GM19397 (cell line): ENCODE measurements at regions not wholly inside any gene's neighbourhood (a gene's known extent, or its start where the extent isn't known, plus 50 kb on each side); places are given as distances from the start of the nearest gene placed in this dataset.
"Not testable (repeated sequence)": the region's sequence is repeated elsewhere in the genome, so short reads cannot be mapped to it uniquely, and the experiment has no call there.

Experiments
- ATAC-seq: cut with Tn5 transposase; IDR thresholded peaks from one replicate; pipeline ENCODE4 v1.9.1; 2021; ENCODE audit warnings: mild to moderate bottlenecking, moderate library complexity; ENCODE audit not compliant: unreplicated experiment

DNA sequence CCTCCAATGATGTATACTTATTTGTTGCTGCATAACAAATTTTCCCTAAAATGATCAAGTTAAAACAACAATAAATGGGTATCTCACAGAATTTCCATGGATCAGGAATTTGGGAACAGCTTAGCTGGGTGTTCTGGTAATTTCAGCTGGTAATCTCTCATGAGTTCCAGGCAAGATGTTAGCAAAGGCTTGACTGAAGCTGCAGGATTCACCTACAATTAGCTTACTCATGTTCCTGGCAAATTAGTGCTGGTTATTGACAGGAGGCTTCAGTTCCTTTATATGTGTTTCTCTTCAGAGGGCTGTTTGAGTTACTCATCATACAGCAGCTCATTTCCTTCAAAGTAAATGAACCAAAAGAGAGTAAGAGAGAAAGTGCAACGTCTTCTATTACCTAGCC is 506.3 kb upstream of the IMPG1 start:
- ATAC-seq = no peak

GRCh38 chr6:76574746-76575145 is 502.3 kb upstream of the IMPG1 start:
- ATAC-seq = no peak

GRCh38 chr6:76565932-76566331 is 493.5 kb upstream of the IMPG1 start:
- no peak for ATAC-seq

DNA sequence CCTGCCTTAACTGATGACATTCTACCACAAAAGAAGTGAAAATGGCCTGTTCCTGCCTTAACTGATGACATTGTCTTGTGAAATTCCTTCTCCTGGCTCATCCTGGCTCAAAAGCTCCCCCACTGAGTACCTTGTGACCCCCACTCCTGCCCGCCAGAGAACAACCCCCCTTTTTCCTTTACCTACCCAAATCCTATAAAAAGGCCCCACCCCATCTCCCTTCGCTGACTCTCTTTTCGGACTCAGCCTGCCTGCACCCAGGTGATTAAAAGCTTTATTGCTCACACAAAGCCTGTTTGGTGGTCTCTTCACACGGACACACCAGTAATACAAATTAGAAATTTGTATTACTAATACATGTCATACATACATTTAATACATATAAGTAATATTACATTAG is 489.9 kb upstream of the IMPG1 start:
- ATAC-seq = not testable (repeated sequence)

- ATAC-seq = not testable (repeated sequence)
Observed at GRCh38 chr6:76560851-76561755, 488.6 kb upstream of the IMPG1 start.

GRCh38 chr6:76553256-76553655 is 480.8 kb upstream of the IMPG1 start:
- no peak for ATAC-seq

- no peak for ATAC-seq
Observed at GRCh38 chr6:76552268-76552667, 479.8 kb upstream of the IMPG1 start.

- ATAC-seq = no peak
Observed at GRCh38 chr6:76533661-76534060, 461.2 kb upstream of the IMPG1 start.

GRCh38 chr6:76532647-76533046 is 460.2 kb upstream of the IMPG1 start:
- ATAC-seq = no peak

DNA sequence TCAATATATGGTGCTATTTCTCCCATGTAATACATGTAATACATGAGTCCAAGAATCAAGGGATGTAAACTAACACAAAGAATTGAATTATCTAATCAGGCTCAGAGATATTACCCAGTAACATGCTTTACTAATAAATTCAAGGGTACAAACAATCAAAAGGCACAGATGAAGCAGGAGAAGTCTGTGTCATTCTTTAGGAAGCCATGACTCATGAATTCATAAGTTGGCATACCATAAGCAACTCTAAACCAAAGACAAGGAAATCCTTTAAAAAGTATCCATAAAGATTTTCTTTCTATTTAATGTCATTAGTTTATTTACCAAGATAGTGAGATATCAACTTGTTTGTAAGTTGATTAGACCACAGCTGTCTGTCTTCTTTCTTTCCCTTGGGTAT is 446.0 kb upstream of the IMPG1 start:
- no peak for ATAC-seq

- ATAC-seq = no peak
Observed at GRCh38 chr6:76516924-76517323, 444.5 kb upstream of the IMPG1 start.

DNA sequence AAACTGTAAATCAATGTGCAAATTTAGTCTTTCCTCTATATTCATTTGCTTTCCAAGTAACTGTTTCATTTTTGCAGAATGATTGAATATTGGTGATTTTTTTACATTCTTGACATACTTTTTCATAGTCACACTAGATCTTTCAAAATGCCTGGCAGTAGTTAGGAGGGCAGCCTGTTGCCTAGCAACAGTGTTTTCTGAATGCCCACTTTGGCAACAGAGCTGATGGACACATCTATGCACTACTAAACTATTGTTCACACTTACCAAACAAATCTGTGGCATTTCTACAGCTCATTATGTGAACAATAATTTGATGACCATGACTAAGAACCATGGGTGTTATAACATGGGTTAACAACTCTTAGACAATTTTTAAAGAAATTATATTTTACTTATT is 438.0 kb upstream of the IMPG1 start:
- no peak for ATAC-seq

GRCh38 chr6:76509397-76509796 is 436.9 kb upstream of the IMPG1 start:
- no peak for ATAC-seq

GRCh38 chr6:76506808-76507207 is 434.3 kb upstream of the IMPG1 start:
- no peak for ATAC-seq

DNA sequence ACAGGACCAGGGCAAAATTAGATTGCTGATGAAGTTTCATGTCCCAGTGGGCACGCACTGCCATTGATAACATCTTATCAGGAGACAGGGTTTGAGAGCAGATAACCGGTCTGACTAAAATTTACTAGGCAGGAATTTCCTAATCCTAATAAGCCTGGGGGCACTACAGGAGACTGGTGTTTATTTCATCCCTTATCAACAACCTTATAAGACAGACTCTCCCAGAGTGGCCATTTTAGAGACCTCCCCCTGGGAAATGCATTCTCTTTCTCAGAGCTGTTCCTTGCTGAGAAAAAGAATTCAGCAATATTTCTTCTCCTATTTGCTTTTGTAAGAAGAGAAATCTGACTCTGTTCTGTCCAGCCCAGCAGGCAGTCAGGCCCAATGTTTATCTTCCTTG is 423.4 kb upstream of the IMPG1 start:
- ATAC-seq = no peak

- ATAC-seq = not testable (repeated sequence)
Observed at GRCh38 chr6:76491376-76491775, 418.9 kb upstream of the IMPG1 start.

GRCh38 chr6:76490456-76490855 is 418.0 kb upstream of the IMPG1 start:
- no peak for ATAC-seq

DNA sequence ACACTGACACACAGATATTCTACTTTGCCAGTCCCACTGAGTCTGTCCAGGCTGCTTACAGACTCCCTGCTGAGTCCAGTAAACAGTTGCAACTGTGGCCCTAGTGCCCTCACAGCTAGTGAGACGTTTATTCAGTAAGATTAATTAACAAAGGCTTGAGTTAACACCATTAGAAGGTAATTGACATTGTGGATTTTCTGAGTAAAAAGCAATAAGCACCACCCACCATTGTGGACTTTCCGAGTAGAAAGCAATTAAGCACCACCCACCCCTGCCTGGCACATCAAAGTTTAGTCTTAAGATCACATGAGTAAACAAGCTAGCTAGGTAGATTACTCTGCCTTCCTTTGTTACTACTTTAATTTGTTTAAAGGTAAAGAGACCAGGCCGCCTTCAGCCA is 408.6 kb upstream of the IMPG1 start:
- no peak for ATAC-seq

DNA sequence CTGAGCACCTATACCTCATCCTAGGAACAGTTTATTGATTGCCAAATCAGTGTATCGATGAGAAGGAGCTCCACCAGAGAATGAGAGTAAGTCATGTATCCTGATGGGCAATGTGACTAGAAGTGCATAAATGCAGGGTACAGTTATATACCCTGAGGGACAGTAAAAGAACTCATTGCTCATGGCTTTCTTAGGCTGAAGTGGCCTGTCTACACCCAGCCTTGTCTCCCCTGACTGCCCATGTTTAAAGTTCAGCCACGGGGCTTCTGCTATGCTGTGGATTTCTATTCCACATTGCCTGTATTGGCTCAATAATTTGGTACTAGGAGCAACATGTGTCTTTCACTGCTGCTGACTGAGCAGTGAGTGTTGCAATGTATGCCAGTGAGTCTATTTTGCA is 400.4 kb upstream of the IMPG1 start:
- no peak for ATAC-seq

GRCh38 chr6:76466286-76466685 is 393.8 kb upstream of the IMPG1 start:
- peak; percentile 51 for ATAC-seq

GRCh38 chr6:76465410-76465809 is 392.9 kb upstream of the IMPG1 start:
- ATAC-seq = no peak

DNA sequence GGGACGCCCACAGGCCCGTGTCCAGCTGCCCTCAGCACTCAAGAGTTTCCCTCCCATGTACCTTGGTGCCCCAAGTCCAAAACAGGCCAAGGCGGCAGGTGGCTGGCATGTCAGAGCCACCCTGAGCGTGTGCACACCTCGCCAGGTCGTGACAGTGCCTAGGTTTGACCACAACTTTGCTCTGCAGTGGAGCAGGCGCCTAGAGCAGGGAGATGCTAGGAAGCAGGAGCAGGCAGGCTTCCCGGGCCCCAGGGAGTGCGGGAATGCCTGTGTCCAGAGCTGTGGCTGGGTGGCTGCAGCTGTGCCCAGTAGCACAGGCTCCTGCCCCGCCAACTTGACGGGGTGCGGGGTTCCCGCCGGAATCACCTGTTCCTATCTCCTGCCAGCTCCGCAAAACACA is 380.8 kb upstream of the IMPG1 start:
- no peak for ATAC-seq
